ENCODE measurements at regions not wholly inside any gene's neighbourhood (a gene's known extent, or its start where the extent isn't known, plus 50 kb on each side); places are given as distances from the start of the nearest gene placed in this dataset.

DNA sequence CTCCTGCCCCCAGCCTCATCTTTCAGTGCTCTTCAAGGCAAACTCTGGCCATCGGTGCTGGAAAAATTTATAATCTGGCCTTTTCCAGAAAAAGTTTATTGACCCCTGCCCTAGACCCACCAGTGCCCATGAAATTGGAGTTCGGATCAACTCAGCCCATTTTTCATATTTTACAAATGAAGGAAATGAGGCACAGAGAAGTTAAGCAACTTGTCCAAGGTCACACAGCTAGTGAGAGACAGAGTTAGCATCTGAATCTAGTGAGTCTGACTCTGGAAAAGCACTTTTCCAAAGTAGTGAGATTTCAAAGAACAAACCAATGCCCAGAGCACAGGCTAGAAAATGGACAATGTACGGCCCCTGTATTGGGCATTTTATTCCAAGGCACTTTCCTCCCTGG is 69.4 kb upstream of the TLE3 start:
- Histone ChIP-seq H3K36me3 (no peaks in the 10 kb centered on the region), H3K4me3 (ENCODE audit: low read depth, low read length) (no peak overlapping the region), H3K27ac (no peak overlapping the region), H3K27me3 (ENCODE audit: insufficient read depth, low read depth, severe bottlenecking) (no peaks in the 10 kb centered on the region), H3K9me3 (ENCODE audit: severe bottlenecking) (no peaks in the 10 kb centered on the region)
- no peak for DNase-seq
- TF ChIP-seq, protein P1, sequence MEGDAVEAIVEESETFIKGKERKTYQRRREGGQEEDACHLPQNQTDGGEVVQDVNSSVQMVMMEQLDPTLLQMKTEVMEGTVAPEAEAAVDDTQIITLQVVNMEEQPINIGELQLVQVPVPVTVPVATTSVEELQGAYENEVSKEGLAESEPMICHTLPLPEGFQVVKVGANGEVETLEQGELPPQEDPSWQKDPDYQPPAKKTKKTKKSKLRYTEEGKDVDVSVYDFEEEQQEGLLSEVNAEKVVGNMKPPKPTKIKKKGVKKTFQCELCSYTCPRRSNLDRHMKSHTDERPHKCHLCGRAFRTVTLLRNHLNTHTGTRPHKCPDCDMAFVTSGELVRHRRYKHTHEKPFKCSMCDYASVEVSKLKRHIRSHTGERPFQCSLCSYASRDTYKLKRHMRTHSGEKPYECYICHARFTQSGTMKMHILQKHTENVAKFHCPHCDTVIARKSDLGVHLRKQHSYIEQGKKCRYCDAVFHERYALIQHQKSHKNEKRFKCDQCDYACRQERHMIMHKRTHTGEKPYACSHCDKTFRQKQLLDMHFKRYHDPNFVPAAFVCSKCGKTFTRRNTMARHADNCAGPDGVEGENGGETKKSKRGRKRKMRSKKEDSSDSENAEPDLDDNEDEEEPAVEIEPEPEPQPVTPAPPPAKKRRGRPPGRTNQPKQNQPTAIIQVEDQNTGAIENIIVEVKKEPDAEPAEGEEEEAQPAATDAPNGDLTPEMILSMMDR (IDR thresholded peaks at IDR 0.05; ENCODE audit: low read depth, low read length), result no peak

DNA sequence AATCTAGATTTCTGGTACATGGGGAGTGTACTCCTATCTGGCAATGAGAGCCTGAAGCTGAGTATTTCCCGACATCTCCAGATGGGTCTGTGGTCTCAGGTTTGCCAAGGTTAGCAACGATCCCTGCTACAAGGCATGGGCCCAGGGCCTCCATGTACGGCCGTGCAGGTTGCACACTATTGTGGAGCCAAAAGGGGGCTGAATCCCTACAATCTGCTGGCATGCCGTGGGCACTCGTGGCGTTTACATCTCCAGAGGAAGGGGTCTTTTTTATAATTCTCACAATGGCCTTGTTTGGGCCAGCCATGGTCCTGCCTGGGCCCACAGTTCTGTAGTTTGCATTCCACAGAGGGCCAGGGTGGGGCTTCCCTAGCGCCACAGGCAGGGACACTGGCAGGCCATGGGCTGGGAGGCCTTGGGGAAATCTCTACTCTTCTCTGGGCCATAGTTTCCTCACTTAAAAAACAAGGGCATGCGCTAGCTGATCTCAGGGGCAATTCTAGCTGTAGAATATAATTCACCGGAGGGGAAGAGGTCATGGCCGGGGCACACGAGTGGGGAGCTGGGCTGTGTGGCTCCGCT is 68.9 kb upstream of the TLE3 start:
- DNase-seq, result no peak
- Histone ChIP-seq H3K4me3 (ENCODE audit: low read depth, low read length) (no peak overlapping the region), H3K27ac (no peak overlapping the region), H3K9me3 (ENCODE audit: severe bottlenecking) (no peaks in the 10 kb centered on the region), H3K27me3 (ENCODE audit: insufficient read depth, low read depth, severe bottlenecking) (no peaks in the 10 kb centered on the region), H3K36me3 (no peaks in the 10 kb centered on the region)
- TF ChIP-seq, protein P1 (IDR thresholded peaks at IDR 0.05; ENCODE audit: low read depth, low read length), result no peak

DNA sequence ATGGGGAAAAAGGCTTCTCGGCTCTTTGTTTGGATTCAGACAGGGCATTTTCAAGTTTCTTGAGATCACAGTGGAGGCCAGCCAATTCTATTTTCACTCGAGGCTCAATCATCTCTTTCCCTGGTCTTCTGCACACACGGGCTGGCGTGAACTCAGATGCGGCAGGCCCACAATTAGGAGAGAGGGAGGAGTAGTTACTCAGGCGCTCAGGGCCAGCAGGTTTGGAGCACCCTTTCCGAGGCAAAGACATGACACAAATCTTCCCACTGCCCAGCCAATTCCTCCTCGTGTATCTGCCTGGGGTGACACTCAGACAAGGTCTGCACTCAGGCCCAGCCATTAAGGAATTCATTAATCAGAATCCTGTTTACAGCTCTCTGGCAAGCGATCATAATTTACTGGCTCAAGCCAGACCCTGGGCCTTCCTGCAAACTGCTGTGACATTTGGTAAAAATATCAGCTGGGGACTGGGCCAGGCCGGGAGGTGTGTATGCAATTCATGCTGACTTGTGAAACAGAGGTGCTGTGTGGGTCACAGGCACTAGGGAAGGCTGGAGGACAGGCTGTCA is 68.1 kb upstream of the TLE3 start:
- TF ChIP-seq, protein P1 (IDR thresholded peaks at IDR 0.05; ENCODE audit: low read depth, low read length), result no peak
- DNase-seq, result no peak
- no peak overlapping the region for H3K4me3 ChIP-seq (ENCODE audit: low read depth, low read length)
- no peaks in the 10 kb centered on the region for H3K27me3 ChIP-seq (ENCODE audit: insufficient read depth, low read depth, severe bottlenecking)
- no peaks in the 10 kb centered on the region for H3K36me3 ChIP-seq
- peak overlapping the region; percentile 17; the same call in 1 of the 2 replicates for H3K27ac ChIP-seq
- H3K9me3 ChIP-seq (ENCODE audit: severe bottlenecking), result no peaks in the 10 kb centered on the region

DNA sequence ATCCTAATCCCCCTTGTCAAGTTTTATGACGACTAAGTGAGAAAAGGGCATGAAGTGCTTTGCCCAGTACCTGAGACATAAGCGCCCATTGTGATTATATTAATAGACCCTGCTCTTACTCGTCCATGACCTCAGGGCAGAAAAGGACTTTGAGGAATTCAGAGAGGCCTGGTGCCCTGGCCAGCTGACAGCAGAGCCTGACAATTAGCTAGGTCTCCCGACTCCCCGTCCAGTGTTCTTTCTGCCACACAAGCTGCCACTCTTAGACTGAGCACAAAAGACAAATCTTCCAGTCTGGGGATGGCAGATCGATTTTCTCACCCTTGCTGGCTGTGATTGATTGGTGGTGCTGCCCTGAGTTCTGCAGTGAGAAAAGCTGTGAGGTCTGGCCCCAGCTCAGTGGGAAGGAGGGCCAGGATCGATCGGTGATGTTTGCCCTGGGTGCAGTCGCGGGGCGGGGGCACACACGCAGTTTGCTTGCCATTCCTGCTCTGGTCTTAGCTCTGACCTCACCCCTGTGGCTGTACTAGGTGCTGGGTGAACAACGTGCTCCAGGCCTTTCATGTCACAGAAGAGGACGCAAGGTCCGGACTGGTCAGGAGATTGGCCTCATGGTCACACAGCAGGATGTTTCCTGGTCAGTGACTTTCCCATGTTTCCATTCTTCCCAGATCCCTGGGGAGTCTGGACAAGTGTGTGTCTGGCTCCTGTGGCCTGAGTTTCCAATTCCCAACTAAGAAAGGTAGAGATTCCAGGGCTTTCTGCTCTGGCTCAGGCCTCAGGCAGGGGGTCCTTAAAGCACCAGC is 67.4 kb upstream of the TLE3 start:
- TF ChIP-seq, protein P1 (IDR thresholded peaks at IDR 0.05; ENCODE audit: low read depth, low read length), result no peak
- no peaks in the 10 kb centered on the region for H3K36me3 ChIP-seq
- DNase-seq, result no peak
- H3K27me3 ChIP-seq (ENCODE audit: insufficient read depth, low read depth, severe bottlenecking), result no peaks in the 10 kb centered on the region
- H3K4me3 ChIP-seq (ENCODE audit: low read depth, low read length), result no peak overlapping the region
- peak overlapping the region; percentile 17; the same call in 1 of the 2 replicates for H3K27ac ChIP-seq
- no peaks in the 10 kb centered on the region for H3K9me3 ChIP-seq (ENCODE audit: severe bottlenecking)

DNA sequence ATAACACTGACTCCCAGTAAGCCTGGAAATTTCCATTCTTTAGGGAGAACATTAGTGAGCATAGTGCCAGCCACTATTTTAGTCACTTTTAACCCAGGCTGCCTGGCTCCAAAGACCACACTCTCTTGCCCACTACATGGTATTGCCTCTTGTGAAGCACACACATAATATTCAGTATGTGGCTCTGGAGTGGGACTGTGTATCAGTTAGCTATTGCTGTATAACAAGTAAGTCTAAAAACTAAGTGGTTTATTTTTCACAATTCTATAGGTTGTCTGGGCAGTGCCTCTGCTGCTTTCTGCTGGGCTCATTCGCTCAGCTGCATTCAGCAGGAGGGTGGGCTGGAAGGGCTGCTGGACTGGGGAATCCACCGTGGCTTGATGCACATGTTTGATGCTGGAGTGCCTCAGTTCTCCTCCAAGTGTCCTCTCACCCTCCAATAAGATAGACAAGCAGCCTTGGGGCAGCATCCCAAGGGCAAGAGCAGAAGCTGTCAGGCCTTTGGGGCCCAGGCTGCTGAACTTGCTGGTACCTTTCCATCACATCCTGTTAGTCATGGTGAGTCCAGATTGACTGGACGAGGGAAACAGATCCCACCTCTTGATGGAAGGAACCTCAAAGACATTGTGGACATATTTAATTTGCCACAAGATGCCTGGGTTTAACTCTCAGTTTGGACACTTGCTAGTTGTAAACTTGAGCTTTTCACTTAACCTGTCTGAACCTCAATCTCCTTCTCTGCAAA is 66.6 kb upstream of the TLE3 start:
- H3K4me3 ChIP-seq (ENCODE audit: low read depth, low read length), result no peak overlapping the region
- DNase-seq, result no peak
- TF ChIP-seq, protein P1 (IDR thresholded peaks at IDR 0.05; ENCODE audit: low read depth, low read length), result no peak
- no peaks in the 10 kb centered on the region for H3K27me3 ChIP-seq (ENCODE audit: insufficient read depth, low read depth, severe bottlenecking)
- no peaks in the 10 kb centered on the region for H3K36me3 ChIP-seq
- no peaks in the 10 kb centered on the region for H3K9me3 ChIP-seq (ENCODE audit: severe bottlenecking)
- H3K27ac ChIP-seq, result no peak overlapping the region

Measured in WERI-Rb-1 (cell line).